ENCODE measurements at regions not wholly inside any gene's neighbourhood (a gene's known extent, or its start where the extent isn't known, plus 50 kb on each side); places are given as distances from the start of the nearest gene placed in this dataset.
"Not testable (repeated sequence)": the region's sequence is repeated elsewhere in the genome, so short reads cannot be mapped to it uniquely, and the experiment has no call there.

GRCh38 chr1:121443001-121443540 lies 258.3 kb downstream of the SRGAP2C start:
- no peak for TF ChIP-seq CTCF (IDR thresholded peaks at IDR 0.05; ENCODE audit: low read depth, low read length)
- DNase-seq: no peak
- Histone ChIP-seq H3K4me3 (ENCODE audit: low read depth, low read length) (no peak overlapping the region), H3K9me3 (no peaks in the 10 kb centered on the region), H3K27me3 (no peaks in the 10 kb centered on the region), H3K4me1 (no peaks in the 10 kb centered on the region), H3K36me3 (no peaks in the 10 kb centered on the region)

GRCh38 chr1:121444096-121444495 lies 259.3 kb downstream of the SRGAP2C start:
- DNase-seq: no peak
- no peak for TF ChIP-seq CTCF (IDR thresholded peaks at IDR 0.05; ENCODE audit: low read depth, low read length)

GRCh38 chr1:121445679-121446078 lies 260.9 kb downstream of the SRGAP2C start:
- Histone ChIP-seq H3K4me3 (ENCODE audit: low read depth, low read length) (no peak overlapping the region), H3K36me3 (no peaks in the 10 kb centered on the region), H3K27me3 (no peaks in the 10 kb centered on the region), H3K9me3 (no peaks in the 10 kb centered on the region), H3K4me1 (no peaks in the 10 kb centered on the region)
- DNase-seq: no peak
- no peak for TF ChIP-seq CTCF (IDR thresholded peaks at IDR 0.05; ENCODE audit: low read depth, low read length)

More at GRCh38 chr1:121444096-121444495, 259.3 kb downstream of the SRGAP2C start:
- H3K4me1 ChIP-seq: no peaks in the 10 kb centered on the region
- no peaks in the 10 kb centered on the region for H3K27me3 ChIP-seq
- H3K9me3 ChIP-seq: no peaks in the 10 kb centered on the region
- no peak overlapping the region for H3K4me3 ChIP-seq (ENCODE audit: low read depth, low read length)
- no peaks in the 10 kb centered on the region for H3K36me3 ChIP-seq

- peak; percentile 36; the same call in 1 of the 2 replicates for TF ChIP-seq CTCF (IDR thresholded peaks at IDR 0.05; ENCODE audit: low read depth, low read length)
- not testable (repeated sequence) for H3K4me1 ChIP-seq; H3K9me3 ChIP-seq; H3K27me3 ChIP-seq; DNase-seq; H3K36me3 ChIP-seq; H3K4me3 ChIP-seq (ENCODE audit: low read depth, low read length)
These were observed 262.6 kb downstream of the SRGAP2C start for GRCh38 chr1:121447280-121447923.

GRCh38 chr1:121448064-121448463 lies 263.3 kb downstream of the SRGAP2C start:
- not testable (repeated sequence) for H3K36me3 ChIP-seq; H3K4me1 ChIP-seq; H3K4me3 ChIP-seq (ENCODE audit: low read depth, low read length); DNase-seq; H3K27me3 ChIP-seq; H3K9me3 ChIP-seq

- TF ChIP-seq CTCF (IDR thresholded peaks at IDR 0.05; ENCODE audit: low read depth, low read length): no peak
- H3K27me3 ChIP-seq: no peaks in the 10 kb centered on the region
- no peak overlapping the region for H3K4me3 ChIP-seq (ENCODE audit: low read depth, low read length)
- no peaks in the 10 kb centered on the region for H3K9me3 ChIP-seq
- H3K36me3 ChIP-seq: no peaks in the 10 kb centered on the region
- DNase-seq: no peak
- H3K4me1 ChIP-seq: no peaks in the 10 kb centered on the region
These were observed 264.1 kb downstream of the SRGAP2C start for GRCh38 chr1:121448851-121449250.
